ENCODE measurements at regions not wholly inside any gene's neighbourhood (a gene's known extent, or its start where the extent isn't known, plus 50 kb on each side); places are given as distances from the start of the nearest gene placed in this dataset.

DNA sequence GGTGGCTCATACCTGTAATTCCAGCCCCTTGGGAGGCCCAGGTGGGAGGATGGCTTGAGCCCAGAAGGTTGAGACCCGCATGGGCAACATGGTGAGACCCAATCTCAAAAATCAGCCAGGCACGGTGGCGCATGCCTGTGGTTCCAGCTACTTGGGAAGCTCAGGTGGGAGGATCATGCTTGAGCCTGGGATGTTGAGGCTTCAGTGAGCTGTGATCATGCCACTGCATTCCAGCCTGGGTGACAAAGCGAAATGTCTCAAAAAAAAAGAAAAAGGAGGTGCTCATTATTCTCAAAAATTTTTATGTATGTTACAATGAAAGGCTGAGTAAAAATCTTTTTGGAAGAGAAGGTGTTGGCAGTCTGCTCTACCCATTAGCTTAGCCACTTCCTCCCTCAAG lies 106.8 kb downstream of the TSN start:
- Histone ChIP-seq H3K27me3 (ENCODE audit: control insufficient read depth, insufficient read depth, low read length) (no peaks in the 10 kb centered on the region), H3K4me3 (ENCODE audit: low read depth, low read length) (no peak overlapping the region), H3K36me3 (ENCODE audit: control insufficient read depth, insufficient read depth, low read length) (no peaks in the 10 kb centered on the region)
- DNase-seq (ENCODE audit: low read depth) (no peak), FAIRE-seq (no peak)
- TF ChIP-seq, protein P1, sequence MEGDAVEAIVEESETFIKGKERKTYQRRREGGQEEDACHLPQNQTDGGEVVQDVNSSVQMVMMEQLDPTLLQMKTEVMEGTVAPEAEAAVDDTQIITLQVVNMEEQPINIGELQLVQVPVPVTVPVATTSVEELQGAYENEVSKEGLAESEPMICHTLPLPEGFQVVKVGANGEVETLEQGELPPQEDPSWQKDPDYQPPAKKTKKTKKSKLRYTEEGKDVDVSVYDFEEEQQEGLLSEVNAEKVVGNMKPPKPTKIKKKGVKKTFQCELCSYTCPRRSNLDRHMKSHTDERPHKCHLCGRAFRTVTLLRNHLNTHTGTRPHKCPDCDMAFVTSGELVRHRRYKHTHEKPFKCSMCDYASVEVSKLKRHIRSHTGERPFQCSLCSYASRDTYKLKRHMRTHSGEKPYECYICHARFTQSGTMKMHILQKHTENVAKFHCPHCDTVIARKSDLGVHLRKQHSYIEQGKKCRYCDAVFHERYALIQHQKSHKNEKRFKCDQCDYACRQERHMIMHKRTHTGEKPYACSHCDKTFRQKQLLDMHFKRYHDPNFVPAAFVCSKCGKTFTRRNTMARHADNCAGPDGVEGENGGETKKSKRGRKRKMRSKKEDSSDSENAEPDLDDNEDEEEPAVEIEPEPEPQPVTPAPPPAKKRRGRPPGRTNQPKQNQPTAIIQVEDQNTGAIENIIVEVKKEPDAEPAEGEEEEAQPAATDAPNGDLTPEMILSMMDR (IDR thresholded peaks at IDR 0.05; ENCODE audit: insufficient read depth, low read length, severe bottlenecking) = no peak

DNA sequence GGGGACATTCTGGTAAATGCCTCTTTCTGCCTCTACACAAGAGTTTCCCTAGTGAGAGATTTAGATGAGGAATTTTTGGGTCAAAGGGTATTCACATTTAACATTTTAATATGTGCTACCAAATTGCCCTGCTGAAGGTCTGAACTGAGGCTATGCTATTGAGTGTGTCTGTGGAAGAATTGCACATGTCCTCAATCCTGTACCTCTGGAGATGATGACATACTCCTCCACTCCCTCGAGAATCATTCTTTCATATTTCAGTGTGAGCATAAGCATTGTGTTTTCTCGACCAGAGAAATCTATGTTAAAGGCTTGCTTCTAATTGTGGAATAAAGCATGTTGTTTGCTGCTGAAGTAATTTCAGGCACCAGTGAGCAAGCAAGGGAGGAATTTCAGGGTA lies 110.5 kb downstream of the TSN start:
- H3K4me3 ChIP-seq (ENCODE audit: low read depth, low read length) = no peak overlapping the region
- TF ChIP-seq, protein P1 (IDR thresholded peaks at IDR 0.05; ENCODE audit: insufficient read depth, low read length, severe bottlenecking) = no peak
- no peaks in the 10 kb centered on the region for H3K36me3 ChIP-seq (ENCODE audit: control insufficient read depth, insufficient read depth, low read length)
- H3K27me3 ChIP-seq (ENCODE audit: control insufficient read depth, insufficient read depth, low read length) = no peaks in the 10 kb centered on the region
- FAIRE-seq (no peak), DNase-seq (ENCODE audit: low read depth) (no peak)

DNA sequence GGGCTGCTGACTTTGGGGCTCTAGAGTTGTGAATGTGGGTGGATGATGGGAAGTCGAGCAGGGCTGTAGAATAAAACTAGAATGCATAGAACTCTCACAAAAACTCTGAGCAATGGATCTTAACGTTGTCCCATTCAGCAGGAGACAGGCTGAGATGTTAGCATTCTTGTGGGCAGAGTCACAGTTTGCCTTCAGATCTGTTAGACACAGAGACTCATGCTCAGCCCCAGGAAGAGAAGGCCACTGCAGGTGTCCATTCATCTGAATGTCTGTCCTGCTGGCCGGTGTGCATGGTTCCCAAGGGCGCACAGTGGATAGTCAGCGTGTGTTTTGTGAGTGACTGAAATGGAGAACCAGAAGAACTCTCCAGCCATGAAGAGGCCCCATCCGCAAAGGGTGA lies 111.3 kb downstream of the TSN start:
- no peaks in the 10 kb centered on the region for H3K27me3 ChIP-seq (ENCODE audit: control insufficient read depth, insufficient read depth, low read length)
- H3K4me3 ChIP-seq (ENCODE audit: low read depth, low read length) = no peak overlapping the region
- no peak for DNase-seq (ENCODE audit: low read depth)
- peak; percentile 72 for FAIRE-seq
- no peaks in the 10 kb centered on the region for H3K36me3 ChIP-seq (ENCODE audit: control insufficient read depth, insufficient read depth, low read length)
- TF ChIP-seq, protein P1 (IDR thresholded peaks at IDR 0.05; ENCODE audit: insufficient read depth, low read length, severe bottlenecking) = no peak

DNA sequence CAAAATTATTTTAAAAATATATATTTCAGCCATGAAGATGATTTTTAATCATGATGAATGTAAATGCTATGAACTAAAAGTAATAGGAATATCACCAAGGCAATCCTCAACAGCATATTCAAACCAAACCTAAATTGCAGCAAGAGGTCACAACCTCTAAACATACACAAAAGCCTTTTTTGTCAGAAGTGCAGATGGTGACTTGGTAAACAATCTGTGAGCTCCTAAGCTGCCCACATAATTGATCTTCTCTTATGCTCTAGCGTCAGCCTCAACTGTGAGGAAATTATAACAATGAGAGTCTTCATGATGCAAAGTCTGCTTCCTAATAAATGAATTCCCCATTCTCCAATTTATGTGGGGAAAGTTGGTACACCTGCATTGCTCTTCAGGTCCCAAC lies 113.2 kb downstream of the TSN start:
- Histone ChIP-seq H3K27me3 (ENCODE audit: control insufficient read depth, insufficient read depth, low read length) (no peaks in the 10 kb centered on the region), H3K4me3 (ENCODE audit: low read depth, low read length) (no peak overlapping the region), H3K36me3 (ENCODE audit: control insufficient read depth, insufficient read depth, low read length) (no peaks in the 10 kb centered on the region)
- FAIRE-seq (no peak), DNase-seq (ENCODE audit: low read depth) (no peak)
- TF ChIP-seq, protein P1 (IDR thresholded peaks at IDR 0.05; ENCODE audit: insufficient read depth, low read length, severe bottlenecking) = no peak

DNA sequence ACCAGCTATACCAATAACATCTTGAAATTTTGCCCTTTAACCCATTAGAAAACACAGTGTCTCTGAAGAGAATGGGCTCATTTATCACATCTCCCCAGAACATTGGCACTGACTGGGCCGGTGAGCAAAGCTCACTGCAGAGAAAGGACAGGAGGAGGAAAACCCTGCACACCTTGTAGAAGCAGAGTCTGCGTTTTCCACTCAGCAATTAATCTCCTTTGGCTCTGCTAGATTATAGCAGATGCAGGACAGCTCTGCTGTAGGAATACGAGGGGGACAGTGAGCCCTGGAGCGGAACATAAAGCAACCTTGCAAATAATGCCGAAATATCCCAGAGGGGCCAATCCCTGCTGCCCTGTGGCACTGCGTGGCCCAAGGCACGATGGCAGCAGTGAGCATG lies 113.9 kb downstream of the TSN start:
- no peak for DNase-seq (ENCODE audit: low read depth)
- TF ChIP-seq, protein P1 (IDR thresholded peaks at IDR 0.05; ENCODE audit: insufficient read depth, low read length, severe bottlenecking) = no peak
- Histone ChIP-seq H3K36me3 (ENCODE audit: control insufficient read depth, insufficient read depth, low read length) (no peaks in the 10 kb centered on the region), H3K4me3 (ENCODE audit: low read depth, low read length) (no peak overlapping the region), H3K27me3 (ENCODE audit: control insufficient read depth, insufficient read depth, low read length) (no peaks in the 10 kb centered on the region)
- FAIRE-seq = no peak

DNA sequence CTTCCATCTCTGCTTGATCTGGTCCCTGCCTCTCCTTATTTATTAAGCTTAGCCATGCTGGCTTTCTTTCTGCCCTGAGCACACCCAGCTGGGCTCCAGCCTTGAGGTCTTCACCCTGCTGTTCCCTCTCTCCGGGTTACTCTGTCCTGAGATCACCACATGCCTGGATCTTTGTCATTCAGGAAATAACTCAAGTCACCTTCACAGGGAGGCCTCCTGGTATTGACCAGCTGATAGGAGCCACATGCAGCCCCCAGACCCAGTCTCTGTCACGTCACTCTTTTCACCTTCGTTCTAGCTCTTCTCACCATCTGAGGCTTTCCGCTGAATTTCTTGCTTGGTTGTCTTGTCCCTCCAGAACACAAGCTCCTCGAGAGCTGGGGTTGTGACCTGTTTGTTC lies 114.4 kb downstream of the TSN start:
- H3K4me3 ChIP-seq (ENCODE audit: low read depth, low read length) = no peak overlapping the region
- H3K27me3 ChIP-seq (ENCODE audit: control insufficient read depth, insufficient read depth, low read length) = no peaks in the 10 kb centered on the region
- DNase-seq (ENCODE audit: low read depth) = no peak
- H3K36me3 ChIP-seq (ENCODE audit: control insufficient read depth, insufficient read depth, low read length) = no peaks in the 10 kb centered on the region
- peak; percentile 7 for FAIRE-seq
- TF ChIP-seq, protein P1 (IDR thresholded peaks at IDR 0.05; ENCODE audit: insufficient read depth, low read length, severe bottlenecking) = no peak

Measured in bronchial epithelial cell (primary cell).